DOHH2 (cell line): ENCODE measurements at regions not wholly inside any gene's neighbourhood (a gene's known extent, or its start where the extent isn't known, plus 50 kb on each side); places are given as distances from the start of the nearest gene placed in this dataset.

ENCODE experiments used
- EZH2phosphoT487 ChIP-seq: fragments of 200-600 bp; sonication (generic); IDR thresholded peaks from 2 replicates; pipeline ENCODE4 v1.6.1; 2017; ENCODE audit warnings: borderline replicate concordance, mild to moderate bottlenecking, antibody characterized with exemption, low read length, moderate library complexity, mixed read lengths
- TF ChIP-seq, protein P1 (sequence below): fragments of 200-600 bp; sonication (generic); IDR thresholded peaks from one replicate; pipeline ENCODE4 v1.5.1; 2014; ENCODE audit warnings: antibody characterized with exemption, mild to moderate bottlenecking, low read depth, low read length; ENCODE audit not compliant: poor library complexity, severe bottlenecking

GRCh38 chr13:70516226-70516625 is 408.0 kb upstream of the KLHL1 start:
- TF ChIP-seq, protein P1, sequence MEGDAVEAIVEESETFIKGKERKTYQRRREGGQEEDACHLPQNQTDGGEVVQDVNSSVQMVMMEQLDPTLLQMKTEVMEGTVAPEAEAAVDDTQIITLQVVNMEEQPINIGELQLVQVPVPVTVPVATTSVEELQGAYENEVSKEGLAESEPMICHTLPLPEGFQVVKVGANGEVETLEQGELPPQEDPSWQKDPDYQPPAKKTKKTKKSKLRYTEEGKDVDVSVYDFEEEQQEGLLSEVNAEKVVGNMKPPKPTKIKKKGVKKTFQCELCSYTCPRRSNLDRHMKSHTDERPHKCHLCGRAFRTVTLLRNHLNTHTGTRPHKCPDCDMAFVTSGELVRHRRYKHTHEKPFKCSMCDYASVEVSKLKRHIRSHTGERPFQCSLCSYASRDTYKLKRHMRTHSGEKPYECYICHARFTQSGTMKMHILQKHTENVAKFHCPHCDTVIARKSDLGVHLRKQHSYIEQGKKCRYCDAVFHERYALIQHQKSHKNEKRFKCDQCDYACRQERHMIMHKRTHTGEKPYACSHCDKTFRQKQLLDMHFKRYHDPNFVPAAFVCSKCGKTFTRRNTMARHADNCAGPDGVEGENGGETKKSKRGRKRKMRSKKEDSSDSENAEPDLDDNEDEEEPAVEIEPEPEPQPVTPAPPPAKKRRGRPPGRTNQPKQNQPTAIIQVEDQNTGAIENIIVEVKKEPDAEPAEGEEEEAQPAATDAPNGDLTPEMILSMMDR = no peak
- TF ChIP-seq EZH2phosphoT487 = no peak
